Fibroblast of villous mesenchyme (primary cell): ENCODE measurements at regions not wholly inside any gene's neighbourhood (a gene's known extent, or its start where the extent isn't known, plus 50 kb on each side); places are given as distances from the start of the nearest gene placed in this dataset.

ENCODE experiments used
- DNase-seq: peaks from one replicate; pipeline ENCODE4 v3.0.0-alpha.2; 2010; ENCODE audit warnings: low read depth
- H3K4me3 ChIP-seq: 2 replicates; pipeline ENCODE4 v1.5.1; 2011; ENCODE audit warnings: low read depth, mild to moderate bottlenecking, low read length
- CTCF ChIP-seq: IDR thresholded peaks from 2 replicates; pipeline ENCODE4 v1.5.1; 2012; ENCODE audit warnings: low read depth, mild to moderate bottlenecking, low read length; ENCODE audit not compliant: insufficient read depth

GRCh38 chr18:73913505-73913904 is 234.1 kb downstream of the FBXO15 start:
- DNase-seq, result no peak
- TF ChIP-seq CTCF, result no peak
- no peak overlapping the region for H3K4me3 ChIP-seq

- no peak overlapping the region for H3K4me3 ChIP-seq
- peak; percentile 22 for DNase-seq
- no peak for TF ChIP-seq CTCF
These were observed 239.3 kb downstream of the FBXO15 start for GRCh38 chr18:73908323-73908722.

GRCh38 chr18:73901566-73901965 is 246.1 kb downstream of the FBXO15 start:
- TF ChIP-seq CTCF, result no peak

GRCh38 chr18:73901151-73901550 is 246.5 kb downstream of the FBXO15 start:
- DNase-seq, result no peak
- no peak for TF ChIP-seq CTCF
- H3K4me3 ChIP-seq, result no peak overlapping the region

More at GRCh38 chr18:73901566-73901965, 246.1 kb downstream of the FBXO15 start:
- no peak overlapping the region for H3K4me3 ChIP-seq
- DNase-seq, result no peak

GRCh38 chr18:73900106-73900835 is 247.4 kb downstream of the FBXO15 start:
- no peak overlapping the region for H3K4me3 ChIP-seq
- no peak for DNase-seq
- TF ChIP-seq CTCF, result no peak

GRCh38 chr18:73897517-73897916 is 250.1 kb downstream of the FBXO15 start:
- H3K4me3 ChIP-seq, result no peak overlapping the region
- no peak for TF ChIP-seq CTCF
- no peak for DNase-seq

- no peak overlapping the region for H3K4me3 ChIP-seq
- TF ChIP-seq CTCF, result no peak
- no peak for DNase-seq
These were observed 250.9 kb downstream of the FBXO15 start for GRCh38 chr18:73896685-73897084.
